ENCODE measurements at regions not wholly inside any gene's neighbourhood (a gene's known extent, or its start where the extent isn't known, plus 50 kb on each side); places are given as distances from the start of the nearest gene placed in this dataset.

DNA sequence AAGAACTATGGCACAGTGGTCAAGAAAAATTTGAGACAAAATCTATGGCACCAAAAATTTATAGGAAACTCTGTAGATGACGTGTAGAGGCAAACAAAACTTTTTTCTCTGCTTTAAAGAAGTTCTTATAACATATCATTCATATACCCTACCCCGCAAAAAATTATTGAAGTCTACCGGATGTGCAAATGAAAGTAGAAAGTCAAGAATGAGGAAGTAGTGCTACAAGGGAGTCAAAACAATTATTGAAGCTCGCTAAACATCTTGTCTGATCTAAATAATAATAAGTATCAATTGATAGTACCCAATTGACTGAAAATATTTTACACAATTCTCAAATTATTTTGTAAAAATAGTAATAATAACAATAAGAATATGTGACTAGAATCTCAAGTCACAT is 398.5 kb downstream of the TAF11L14 start:
- no peak for DNase-seq (ENCODE audit: low read depth in 2 of 2)

DNA sequence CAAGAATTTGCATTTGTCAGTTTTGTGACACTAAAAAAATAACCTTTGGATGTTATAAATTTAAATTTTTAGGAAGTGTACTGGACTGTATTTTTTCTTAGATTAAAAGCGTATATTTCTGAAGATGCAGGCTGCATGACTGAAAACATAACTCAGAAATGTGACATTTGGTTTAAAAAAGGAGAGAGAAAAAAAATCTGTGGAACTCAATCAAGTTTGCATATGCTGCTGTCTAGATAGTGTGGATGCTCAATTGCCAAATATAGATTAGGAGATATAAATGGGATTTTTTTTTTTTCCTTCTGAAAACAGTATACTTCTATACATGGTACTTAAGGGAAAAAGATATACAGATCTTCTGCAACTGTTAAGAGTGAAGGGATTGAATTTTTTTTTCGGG is 402.3 kb downstream of the TAF11L14 start:
- DNase-seq (ENCODE audit: low read depth in 2 of 2) = no peak

DNA sequence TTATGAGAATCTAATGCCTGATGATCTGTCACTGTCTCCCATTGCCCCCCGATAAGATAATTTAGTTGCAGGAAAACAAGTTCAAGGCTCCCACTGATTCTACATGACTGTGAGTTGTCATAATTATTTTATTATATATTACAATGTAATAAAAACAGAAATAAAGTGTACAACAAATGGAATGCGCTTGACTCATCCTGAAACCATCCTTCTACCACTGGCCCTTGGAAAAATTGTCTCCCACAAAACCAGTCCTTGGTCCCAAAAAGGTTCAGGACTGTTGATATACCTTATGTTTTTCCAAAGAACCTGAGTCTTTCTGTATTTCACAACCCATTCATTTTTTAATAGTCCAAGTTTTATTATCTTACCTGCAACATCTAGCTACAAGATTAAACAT is 403.5 kb downstream of the TAF11L14 start:
- no peak for DNase-seq (ENCODE audit: low read depth in 2 of 2)

DNA sequence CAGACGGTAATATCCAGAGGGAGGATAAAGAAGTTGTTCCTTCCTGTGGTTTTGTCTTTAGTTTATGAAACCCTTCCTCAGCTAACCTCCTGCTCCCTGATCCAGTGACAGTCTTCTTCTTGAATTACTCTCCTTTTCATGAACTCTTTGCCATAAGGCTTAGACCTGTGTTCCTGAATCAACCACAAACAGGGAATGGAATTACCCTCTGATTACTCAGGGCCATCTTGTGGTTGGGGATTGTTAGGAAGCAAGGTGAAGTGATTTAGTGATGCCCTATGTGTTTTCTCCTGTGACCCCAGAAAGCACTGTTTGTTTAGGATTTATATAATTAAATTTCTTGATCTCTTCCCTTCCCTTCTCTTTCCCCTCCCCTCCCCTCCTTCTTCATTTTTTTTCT is 409.1 kb downstream of the TAF11L14 start:
- no peak for DNase-seq (ENCODE audit: low read depth in 2 of 2)

DNA sequence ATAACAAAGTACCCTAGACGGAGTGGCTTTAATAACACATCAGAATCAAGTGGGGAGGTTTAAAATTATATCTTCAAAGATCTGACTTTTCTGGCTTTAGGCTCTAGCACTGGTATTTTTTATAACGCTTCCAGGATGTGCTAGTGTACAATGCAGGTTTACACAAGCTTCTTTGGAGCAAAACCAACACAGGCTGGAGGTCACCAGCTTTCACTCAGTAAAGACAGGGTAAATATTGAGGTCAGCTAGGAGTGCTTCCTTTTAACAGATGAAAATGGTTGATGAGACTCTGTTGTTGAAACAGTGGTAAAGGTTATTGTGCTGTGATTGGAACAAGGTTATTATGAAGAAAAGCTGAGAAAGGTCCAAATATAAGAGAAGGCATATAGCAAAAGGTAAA is 414.2 kb downstream of the TAF11L14 start:
- DNase-seq (ENCODE audit: low read depth in 2 of 2) = no peak

DNA sequence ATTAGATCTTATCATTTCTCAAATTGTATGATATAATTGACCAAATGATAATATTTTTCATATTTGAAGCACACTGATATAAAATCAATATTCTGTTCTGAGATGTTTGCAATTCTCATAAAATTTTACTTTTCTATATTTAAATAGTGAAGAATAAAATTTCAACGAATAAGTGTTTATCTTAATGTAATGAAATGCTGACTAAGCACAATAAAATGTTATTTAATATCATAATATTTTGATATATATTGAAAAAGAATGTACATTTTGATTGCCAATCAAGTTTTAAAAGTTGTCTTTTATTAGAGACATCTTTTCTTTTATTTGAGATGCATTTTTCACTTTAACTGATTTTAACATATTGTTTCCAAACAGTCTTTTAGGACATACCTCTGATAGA is 416.1 kb downstream of the TAF11L14 start:
- no peak for DNase-seq (ENCODE audit: low read depth in 2 of 2)

DNA sequence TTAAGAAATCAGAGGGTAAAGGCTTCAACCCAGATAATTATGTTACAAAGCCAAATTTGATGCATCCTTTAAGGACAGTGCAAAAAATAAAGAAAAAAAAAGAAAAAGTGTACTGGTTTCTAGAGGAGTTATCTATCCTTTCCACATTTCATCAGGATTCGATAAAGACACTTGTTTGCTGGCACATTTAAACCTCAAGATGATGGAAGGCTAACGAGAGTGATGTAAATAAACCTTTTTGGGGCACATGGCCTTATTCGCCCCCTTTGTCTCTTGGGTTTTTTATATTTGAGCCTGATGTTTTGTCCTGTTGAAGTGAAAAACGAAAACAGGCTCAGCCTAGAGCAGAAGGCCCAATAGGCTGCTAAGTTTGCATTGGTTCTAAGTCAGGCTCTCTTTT is 416.5 kb downstream of the TAF11L14 start:
- DNase-seq (ENCODE audit: low read depth in 2 of 2) = no peak

DNA sequence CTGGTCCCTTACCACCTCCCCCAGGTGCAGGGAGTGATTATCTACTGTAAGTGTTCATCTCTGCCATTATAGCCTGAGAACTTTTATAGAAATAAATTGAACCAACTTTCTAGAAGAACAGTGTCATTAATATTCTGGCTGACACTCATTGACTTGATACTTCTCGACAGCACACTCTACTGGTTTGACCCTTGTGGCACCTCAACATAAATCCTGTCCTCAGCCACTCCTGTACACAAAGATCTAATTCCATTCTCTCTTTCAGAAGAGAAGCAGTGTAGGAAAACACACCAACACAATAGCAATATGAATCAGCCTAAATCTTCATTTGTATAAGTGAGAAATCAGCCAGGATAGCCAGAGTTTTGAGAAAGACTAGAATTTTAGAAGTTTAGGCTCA is 417.7 kb downstream of the TAF11L14 start:
- no peak for DNase-seq (ENCODE audit: low read depth in 2 of 2)

DNA sequence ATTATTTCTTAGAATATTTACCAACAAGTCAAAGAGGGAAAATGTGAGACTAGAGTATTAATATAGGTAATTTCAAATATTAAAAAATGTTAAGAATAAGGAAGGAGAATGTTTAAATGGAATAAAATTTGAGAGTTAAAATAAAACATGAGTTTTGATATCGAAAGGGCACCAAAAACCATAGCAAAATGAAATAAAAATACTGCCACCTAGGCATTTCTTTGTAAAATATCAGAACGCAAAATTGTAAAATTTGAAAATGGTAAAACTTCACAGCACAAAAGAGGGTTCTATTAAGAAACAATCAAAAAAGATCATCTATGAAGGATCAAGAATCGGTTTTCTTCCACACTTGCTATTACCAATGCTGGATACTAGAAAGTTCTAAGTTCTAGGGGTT is 418.3 kb downstream of the TAF11L14 start:
- DNase-seq (ENCODE audit: low read depth in 2 of 2) = no peak

DNA sequence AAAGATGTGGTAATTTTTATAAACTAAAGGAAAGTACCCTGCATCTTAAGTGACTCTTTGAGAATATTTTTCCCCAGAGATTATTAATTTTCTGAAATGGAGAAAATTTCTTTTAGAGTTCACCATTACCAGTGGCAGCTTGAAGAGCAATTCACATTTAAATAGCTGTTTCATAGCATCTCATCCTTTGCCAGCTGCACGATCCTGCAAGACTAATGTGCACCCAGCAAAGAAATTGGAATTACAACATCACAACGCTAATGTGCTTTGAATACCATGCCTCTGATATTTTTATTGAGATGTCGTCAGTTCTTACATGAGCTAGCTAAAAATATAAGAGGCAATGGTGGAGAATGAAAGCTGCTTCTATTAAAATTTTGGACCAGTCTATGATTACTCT is 423.5 kb downstream of the TAF11L14 start:
- DNase-seq (ENCODE audit: low read depth in 2 of 2) = no peak

DNA sequence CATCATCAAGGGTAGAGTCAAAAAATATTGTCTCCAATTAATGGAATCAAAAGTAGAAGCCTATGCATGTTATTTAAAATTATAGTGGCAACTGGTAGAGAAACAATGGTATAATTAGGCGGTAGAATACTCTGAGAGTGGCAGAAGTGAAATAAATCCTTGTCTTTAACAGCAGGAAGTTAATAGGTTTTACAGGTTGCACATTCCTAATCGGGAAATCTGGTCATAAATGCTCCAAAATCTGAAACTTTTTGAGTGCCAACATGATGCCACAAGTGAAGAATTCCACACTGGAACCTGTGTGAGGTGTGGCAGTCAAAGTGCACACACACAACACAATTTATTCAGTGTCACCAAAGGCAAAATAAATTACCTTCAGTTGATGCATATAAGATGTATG is 433.4 kb downstream of the TAF11L14 start:
- DNase-seq (ENCODE audit: low read depth in 2 of 2) = no peak

DNA sequence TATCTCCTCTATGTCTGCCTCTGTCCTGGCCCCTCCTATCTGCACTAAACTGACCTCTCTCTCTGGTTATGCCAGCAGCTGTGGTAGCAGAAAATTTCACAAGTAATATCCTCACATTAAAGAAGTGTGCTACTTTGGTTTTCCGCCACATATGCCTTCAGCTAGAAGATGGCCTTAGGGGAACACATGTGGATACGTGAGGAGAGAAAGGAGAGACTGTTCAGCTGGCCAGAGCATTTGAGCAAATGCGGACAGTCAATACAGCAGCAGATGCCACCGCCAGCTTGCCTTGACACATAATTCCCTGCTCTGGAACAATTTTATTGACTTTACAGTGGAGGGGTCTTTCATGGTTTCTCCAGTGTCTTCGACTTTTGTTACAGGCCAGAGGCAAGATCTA is 434.6 kb downstream of the TAF11L14 start:
- DNase-seq (ENCODE audit: low read depth in 2 of 2) = no peak

DNA sequence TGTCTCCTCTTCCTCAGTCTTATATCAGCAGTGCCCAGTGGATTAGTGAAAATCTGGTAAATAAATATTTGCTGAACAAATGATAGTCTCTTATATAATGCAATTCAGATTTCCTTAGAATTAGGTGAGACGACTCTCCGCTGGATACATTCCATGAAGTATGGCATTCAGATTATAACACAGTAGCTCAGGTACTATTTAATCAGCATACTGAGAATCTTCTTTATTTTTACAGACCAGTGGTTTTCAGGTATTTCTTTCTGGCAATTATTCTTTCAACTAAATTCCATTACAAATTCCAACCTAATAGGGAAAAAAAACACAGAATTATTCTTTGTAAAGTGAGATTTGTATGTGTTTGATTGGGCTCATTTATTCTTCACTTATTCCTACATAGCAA is 435.5 kb downstream of the TAF11L14 start:
- DNase-seq (ENCODE audit: low read depth in 2 of 2) = no peak

DNA sequence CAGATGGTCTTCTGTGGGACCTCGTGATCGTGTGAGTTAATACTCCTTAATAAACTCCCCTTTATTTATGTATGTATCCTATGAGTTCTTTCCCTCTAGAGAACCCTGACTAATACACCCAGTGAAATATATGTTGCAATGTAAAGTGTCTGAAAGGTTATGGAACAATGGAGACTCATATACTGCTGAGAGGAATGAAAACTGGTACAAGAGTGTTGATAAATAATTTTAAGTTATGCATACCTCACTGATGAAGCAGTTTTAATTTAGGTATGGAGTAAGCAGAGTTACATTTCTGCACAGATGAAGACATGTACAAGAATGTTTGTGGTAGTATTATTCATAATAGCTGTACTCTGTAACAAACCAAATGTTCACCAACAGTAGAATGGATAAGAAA is 438.3 kb downstream of the TAF11L14 start:
- DNase-seq (ENCODE audit: low read depth in 2 of 2) = no peak

DNA sequence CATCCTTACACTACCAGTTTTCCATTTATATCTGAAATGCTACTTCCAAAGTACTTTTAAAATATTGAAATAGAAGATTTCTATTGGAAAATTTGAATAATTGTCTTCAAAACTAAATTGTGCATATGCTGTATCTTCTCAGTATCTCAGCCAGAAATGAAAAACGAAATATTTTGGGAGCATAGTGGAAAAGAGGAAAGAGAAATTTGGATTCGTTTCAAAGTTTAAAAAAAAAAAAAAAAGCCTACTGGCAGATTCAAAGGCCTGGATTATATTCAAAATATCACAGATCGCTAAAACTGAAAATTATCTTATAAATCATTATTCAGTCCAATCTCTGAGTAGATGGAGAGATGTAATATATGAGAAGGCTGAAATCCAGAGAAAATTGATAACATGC is 440.7 kb downstream of the TAF11L14 start:
- no peak for DNase-seq (ENCODE audit: low read depth in 2 of 2)

DNA sequence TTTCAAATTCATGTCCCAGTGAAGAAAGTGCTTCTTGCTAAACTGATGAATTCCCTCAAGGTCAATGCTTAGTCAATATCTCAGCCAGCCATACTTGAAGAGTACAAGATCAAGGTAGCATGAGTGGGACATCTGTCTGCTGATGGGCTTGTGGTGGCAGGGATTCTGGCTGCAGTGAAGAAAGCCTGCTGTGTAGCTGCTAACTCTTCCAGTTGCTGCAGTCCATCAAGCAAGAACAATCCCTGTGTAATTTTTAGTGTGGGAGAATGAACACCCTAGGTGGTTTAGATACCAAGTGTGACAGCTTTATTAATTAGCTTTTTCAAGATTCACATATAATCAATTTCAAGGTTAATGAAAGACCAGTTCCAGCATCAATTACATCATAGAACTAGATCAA is 443.9 kb downstream of the TAF11L14 start:
- no peak for DNase-seq (ENCODE audit: low read depth in 2 of 2)

DNA sequence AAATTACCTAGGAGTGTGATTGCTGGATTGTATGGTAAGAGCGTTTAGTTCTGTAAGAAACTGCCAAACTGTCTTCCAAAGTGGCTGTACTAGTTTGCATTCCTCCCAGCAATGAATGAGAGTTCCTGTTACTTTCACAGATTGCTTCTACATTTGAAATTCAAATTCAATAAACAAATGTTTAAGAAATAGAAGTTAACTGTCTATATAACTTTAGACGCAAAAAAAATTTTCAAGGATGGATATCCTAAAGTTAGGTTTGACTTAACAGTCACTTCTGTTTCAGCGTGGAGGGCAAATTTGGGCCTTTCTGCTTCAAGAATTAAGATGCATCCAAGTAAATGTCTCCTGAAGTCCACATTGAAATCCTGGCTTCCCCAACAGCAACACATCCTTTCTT is 445.6 kb downstream of the TAF11L14 start:
- no peak for DNase-seq (ENCODE audit: low read depth in 2 of 2)

DNA sequence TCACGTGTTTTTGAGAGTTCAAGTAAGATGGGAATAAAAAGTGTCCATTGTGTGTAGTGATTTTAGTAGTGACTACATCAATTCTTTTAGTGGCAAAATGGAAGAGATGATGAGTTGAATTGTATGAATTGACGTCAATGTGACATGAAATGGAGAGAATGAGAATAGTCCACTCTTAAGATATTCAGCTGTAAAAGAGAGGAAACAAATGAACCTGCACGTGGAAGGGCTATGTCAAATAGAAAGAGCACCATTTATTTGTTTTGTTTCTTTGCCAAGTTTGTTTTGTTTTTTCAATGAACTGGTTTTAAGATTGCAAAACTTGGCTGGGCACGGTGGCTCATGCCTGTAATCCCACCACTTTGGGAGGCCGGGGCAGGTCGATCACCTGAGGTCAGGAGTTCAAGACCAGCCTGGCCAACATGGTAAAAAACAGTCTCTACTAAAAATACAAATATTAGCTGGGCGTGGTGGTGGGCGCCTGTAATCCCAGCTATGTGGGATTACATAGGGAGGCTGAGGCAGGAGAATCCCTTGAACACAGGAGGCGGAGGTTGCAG is 453.8 kb downstream of the TAF11L14 start:
- no peak for DNase-seq (ENCODE audit: low read depth in 2 of 2)

DNA sequence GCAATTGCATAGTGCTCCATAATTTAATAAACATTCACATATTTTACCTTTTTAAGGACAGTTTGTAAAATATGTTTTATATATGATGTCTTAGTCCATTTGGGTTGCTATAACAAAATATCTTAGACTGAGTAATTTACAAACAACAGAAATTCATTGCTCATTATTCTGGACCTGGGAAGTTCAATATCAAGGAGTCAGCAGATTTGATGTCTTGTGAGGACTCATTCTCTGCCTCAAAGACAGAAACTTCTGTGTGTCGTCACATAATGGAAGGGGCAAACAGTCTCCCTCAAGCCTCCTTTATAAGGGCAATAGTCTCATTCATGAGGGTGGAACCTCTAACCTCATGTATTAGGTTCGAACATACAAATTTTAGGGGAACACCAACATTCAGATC is 455.9 kb downstream of the TAF11L14 start:
- no peak for DNase-seq (ENCODE audit: low read depth in 2 of 2)

DNA sequence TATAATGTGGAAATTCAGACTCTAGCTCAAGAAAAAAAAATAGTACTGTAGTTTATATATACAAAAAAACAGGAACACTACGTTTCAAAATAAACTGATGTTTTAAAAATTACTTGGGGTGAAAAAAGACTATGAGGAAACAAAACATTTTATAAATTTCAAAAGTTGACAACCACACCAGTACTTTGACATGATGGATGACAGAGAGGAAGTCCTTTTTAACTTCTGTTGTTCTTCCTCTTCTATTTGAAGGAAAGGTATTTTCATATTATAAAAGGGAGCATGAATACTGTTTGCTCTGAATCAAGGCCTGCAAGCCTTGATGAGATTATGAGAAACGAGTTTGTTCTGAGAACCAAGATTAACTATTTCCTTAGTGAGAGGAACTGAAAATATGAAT is 456.9 kb downstream of the TAF11L14 start:
- DNase-seq (ENCODE audit: low read depth in 2 of 2) = no peak

DNA sequence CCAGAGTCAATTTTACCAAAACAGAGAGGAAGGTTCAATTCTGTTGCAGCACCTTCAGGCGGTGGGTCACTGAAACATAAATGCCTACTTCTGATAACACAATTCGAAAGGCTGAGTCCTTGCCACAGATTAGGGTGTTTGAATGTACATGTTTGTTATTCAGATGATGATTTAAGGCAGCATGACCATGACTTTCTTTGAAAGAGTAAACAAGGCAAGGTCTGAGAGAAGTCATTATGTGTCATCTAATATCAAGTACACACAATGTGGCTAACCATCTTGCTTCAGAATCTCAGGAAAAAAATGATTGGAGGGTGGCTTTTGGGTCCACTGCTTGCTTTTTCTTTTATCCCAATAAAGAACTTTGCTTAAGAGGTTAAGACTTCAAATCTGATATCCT is 457.5 kb downstream of the TAF11L14 start:
- DNase-seq (ENCODE audit: low read depth in 2 of 2) = no peak

DNA sequence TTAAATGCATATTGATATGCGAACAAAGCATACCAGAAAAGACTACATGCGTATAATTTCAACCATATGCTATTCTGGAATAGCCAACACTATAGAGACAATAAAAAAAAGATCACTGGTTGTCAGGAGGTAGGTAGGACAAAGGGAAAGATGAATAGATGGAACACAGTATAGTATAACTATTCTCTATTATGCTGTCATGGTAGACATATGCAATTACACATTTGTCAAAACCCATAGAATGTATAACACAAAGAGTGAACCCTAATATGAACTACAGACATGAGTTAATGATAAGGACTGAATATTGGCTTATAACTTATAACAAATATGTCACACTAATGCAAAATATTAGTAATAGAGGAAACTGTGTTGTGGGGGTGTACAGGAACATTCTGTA is 460.8 kb downstream of the TAF11L14 start:
- no peak for DNase-seq (ENCODE audit: low read depth in 2 of 2)

DNA sequence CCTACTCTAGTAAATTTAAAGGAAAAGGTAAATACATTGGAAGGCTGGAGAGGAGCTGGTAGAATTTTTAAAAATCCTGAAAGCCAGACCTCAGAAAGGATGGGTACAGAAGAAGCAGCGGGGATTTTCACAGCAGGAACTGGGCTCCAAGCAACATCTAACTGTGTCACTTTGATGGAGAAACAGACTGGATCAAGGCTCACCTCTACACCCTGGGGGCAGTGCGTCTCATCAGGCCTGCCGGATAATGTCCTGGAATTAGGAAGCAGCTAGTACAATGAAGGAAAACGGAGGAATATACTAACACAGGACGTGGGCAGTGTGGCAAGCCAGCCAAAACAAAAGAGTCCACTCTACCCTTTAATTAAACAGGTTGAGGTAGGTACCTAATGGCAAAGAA is 463.6 kb downstream of the TAF11L14 start:
- no peak for DNase-seq (ENCODE audit: low read depth in 2 of 2)

DNA sequence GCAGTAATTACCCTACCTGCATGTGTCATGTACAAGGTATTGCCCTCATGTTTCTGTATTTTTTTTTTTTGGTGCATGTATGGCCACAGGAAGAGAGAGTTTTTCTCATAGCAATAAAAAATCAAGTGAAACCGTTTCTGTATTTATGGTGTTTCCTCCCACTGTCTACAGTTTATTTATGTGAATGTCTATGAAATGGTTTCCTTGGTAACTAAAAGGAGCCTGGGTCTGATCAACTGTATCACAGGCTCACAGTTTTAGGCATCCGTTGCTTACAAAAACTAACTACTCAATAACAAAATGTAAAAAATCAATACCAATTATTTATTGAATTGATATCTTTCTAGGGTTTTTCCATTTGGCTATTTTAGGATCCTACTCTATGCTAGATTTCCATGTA is 464.4 kb downstream of the TAF11L14 start:
- DNase-seq (ENCODE audit: low read depth in 2 of 2) = no peak

DNA sequence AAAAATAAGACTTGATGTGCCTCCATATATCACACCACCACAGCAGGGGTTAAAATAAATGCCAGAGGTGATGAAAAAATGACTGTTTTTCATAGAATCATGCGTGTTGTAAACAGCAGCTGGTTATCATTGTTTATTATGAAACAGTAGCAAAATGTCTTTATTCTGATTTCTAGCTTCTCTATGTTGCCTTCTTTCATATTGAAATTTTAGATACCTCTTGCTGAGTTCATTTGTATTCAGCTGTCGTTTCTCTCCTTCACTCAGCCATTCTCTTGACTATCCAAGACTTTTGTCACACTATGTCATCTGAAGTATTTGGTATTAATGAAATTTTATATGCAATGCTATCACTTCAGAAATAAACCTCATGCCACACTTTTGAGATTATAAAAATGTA is 465.0 kb downstream of the TAF11L14 start:
- DNase-seq (ENCODE audit: low read depth in 2 of 2) = no peak

All from stimulated activated CD4-positive, alpha-beta T cell treated with anti-CD3 and anti-CD28 coated beads, Interleukin-12 subunit alpha, Interleukin-12 subunit beta, amount 100 ng/mL, for 24 hours (primary cell).